GM18502 (cell line): ENCODE measurements at regions not wholly inside any gene's neighbourhood (a gene's known extent, or its start where the extent isn't known, plus 50 kb on each side); places are given as distances from the start of the nearest gene placed in this dataset.

Experiments
- ATAC-seq: cut with Tn5 transposase; IDR thresholded peaks from one replicate; pipeline ENCODE4 v1.9.1; 2021; ENCODE audit warnings: mild to moderate bottlenecking; ENCODE audit not compliant: unreplicated experiment, poor library complexity

- ATAC-seq, result no peak
These were observed 193.3 kb upstream of the CCN2 start for GRCh38 chr6:132144456-132144855.

DNA sequence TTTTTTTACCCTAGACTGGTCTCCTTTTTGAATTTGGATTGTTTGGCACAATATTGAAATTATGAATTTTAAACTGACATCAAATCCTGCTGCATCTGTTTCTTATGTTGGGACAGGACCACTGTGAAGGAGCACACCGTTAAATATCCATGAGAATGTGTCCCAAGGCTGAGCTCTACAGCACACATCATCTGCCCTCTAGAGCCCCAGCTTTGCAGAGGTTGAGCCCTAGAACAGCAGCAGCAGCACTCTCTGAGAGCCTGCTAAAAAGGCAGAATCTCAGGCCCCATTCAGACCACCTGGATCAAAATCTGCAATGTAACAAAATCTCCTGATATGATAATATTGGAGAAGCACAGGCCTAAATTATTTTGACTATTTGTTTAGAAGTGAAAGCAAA lies 192.1 kb upstream of the CCN2 start:
- no peak for ATAC-seq

- ATAC-seq, result no peak
These were observed 191.6 kb upstream of the CCN2 start for GRCh38 chr6:132142768-132143167.

- ATAC-seq, result no peak
These were observed 191.1 kb upstream of the CCN2 start for GRCh38 chr6:132142308-132142707.

DNA sequence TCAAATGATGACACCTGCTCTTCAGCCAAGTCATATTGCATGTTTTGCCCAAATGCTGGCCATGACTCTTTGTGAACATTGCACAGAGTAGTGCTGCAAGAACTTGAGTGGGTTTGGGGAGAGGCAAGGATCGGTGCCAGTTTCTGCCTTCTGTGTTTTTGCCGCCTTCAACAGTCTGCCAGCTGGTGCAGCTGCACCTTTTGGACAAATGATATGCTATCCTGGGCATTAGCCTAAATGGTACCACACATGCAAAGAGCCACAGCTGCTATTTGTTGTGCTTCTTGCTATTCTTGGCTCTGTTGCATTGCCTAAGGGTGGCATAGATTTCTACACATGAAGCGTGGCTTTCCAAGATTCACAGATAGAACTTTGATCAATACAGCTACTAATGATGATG lies 189.0 kb upstream of the CCN2 start:
- no peak for ATAC-seq

GRCh38 chr6:132139611-132140010 lies 188.4 kb upstream of the CCN2 start:
- no peak for ATAC-seq

DNA sequence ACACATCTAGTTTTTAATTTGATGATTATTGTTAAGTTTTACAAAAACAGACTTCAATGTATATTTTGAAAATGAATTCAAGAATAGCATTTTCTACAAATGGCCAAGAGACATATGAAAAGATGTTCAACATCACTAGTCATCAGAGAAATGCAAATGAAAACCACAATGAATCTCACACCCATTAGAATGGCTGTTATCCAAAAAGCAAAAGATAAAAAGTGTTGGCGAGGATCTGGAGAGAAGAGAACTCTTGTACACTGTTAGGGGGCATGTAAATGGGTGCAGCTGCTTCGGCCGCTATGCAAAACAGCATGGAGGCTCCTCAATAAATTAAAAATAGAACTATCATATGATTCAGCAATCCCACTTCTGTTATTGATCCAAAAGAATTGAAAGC lies 185.8 kb upstream of the CCN2 start:
- no peak for ATAC-seq

- no peak for ATAC-seq
These were observed 184.2 kb upstream of the CCN2 start for GRCh38 chr6:132135409-132135808.

DNA sequence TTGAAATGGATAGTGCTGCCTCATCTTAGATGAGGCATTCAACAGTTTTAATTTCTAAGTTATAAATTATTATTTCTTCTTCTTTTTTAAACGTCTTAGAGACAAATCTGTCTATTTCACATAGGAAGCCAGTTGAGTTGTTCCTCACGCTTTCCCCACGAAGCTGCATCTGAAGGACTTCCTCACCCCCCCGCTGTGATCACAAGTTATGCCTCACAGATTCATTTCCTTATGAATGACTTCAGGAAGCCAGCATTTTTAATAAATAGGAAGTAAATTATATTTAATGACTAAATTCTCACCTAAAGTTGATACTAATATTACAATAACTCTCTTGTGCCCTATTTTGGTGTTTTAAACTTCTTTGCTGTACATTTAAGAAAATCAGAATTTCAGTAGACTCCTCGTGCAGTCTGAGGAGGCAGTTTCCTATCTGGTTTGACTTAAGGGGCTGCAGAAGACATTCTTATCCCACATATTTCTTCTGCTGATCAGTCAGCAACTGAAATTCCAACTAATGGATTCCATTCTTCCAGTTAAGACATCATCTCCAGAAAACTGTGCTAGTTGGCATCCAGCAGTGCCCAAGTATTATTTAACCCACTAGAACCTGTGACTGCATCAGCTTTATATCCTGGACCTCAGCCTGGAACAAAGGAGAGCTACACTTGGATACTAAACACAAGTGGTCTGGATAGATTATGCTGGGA lies 182.7 kb upstream of the CCN2 start:
- ATAC-seq, result no peak

DNA sequence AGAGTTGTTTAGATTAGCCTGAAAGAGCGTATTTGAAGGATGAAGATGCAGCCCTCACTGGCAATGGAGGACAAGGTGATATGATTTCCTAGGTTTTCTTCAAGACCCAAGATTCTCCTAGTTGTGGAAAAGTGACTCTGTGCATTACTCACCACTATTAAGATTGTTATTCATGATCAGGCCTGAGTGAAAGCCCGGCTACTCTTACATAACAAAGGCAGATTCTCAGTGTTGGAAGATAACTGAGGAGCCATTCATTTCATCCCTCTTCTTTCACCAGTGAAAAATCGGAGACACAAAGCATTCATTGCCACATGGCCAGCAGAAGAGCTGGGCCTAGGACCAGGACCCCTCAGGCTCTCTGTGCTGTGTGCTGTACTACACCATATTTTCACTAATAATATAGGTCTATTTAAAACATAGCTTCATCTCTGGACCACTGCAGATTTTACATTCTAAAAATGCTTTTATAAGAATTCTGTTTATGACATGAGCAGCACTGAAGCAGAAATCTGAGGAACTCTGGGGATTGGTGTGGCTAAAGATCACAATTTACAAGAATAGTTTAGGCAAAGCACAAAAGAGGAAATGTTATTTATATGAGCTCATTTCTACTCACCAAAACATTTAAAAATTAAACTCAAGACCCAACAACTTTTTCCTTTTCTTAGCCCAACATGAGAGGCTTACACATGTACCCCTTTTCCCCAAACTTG lies 181.9 kb upstream of the CCN2 start:
- ATAC-seq, result no peak

GRCh38 chr6:132132422-132132821 lies 181.2 kb upstream of the CCN2 start:
- ATAC-seq, result no peak

GRCh38 chr6:132131758-132132157 lies 180.6 kb upstream of the CCN2 start:
- ATAC-seq, result no peak

DNA sequence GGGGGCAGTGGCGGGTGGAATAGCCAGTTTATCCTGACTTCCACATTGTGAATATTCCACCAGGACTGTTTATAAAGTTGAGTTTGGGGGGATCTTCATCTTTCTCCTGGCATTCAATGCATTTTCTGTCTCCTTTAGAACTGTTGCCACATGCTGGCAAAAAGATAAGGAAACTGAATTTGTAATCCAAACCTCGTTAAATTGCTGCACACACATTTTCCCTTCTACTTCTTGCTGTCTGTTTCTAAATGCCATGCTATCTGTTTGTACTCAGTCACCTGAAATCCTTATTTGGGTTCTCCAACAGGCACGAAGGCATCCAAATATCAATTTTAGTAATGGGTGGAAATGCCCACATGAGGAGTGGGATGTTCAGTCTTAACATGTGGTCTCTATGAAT lies 180.2 kb upstream of the CCN2 start:
- ATAC-seq, result no peak

DNA sequence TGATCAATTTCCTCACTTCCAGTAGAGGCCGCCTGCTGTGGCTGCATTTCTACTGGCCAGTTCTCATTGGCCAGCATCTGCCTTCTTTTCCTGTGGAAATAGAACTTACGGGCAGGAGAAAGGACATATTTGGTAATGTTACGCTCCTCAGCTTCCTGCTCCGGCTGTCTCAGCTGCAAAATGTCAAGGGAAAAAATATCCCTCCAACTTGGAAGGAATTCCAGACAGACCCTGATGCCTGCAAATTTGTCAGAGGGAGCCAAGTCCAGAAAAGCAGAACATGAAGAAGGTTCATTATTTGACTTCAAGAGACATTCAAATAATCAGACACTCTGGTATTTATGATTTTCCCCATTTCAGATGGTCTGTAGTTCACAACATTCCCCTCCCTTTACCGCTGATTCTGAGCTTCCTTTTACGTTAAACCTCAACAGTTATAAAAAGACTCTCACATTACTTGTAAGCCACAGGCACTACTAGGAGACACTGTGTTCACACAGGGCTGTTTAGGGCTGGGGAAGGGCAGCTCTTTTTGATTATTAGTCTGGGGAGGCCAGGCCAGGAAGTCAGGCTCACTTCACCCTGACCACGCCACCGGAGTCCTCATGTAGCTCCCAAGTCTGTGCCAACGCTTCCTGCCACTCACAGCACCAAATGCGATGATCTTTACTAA lies 179.6 kb upstream of the CCN2 start:
- ATAC-seq, result no peak

GRCh38 chr6:132128424-132128823 lies 177.3 kb upstream of the CCN2 start:
- no peak for ATAC-seq

DNA sequence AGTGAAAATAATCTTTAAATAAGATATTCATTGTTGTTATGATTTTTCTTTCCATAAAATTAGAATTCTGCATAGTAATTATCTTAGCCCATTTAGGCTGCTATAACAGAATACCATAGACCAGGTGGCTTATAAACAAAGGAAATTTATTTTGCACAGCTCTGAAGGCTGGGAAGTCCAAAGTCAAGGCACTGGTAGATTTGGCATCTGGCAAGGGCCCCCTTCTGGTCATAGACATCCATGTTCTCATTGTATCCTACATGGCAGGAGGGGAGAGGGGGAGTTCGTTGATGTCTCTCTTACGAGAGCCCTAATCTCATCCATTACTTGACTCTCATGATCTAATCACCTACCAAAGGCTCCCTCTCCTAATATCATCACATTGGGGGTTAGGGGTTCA lies 175.0 kb upstream of the CCN2 start:
- no peak for ATAC-seq

DNA sequence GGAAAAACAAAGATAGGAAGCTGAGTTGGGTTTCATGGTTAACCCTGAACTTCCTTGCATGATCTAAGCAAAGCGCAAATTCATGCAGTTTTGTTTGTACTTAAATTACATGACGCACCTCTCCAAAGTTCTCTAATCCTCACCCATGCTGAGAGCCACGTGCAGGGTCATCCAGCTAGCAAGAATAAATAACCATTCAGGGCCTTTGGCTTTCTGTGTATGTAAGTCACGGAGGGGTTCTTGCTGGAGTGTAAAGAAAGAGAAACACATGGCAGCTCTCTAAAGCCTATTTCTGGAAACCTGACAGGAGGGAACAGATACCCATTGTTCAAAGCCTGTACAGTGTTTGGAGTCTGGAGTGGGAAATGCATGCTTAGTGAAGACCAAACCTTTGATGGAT lies 171.7 kb upstream of the CCN2 start:
- no peak for ATAC-seq

DNA sequence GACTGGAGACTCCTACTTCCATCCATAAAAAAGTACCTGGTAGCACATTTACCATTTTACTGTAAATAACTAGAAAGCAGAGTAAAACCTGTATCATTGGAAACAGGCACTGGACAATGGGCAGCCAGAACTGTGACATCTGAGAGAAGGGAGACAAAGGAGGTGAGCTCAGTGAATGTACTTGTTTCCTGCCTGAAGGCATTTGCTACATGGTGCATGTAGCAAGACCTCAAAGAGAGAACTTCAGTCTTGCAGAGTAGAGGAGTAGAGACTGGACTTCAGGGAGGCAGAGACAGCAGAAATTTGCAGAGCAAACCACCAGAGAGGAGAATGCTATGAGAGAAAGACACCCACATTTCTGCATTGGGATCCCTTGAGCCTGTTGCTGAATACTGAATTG lies 171.0 kb upstream of the CCN2 start:
- no peak for ATAC-seq

- no peak for ATAC-seq
These were observed 167.0 kb upstream of the CCN2 start for GRCh38 chr6:132118144-132118543.

GRCh38 chr6:132115714-132116366 lies 164.7 kb upstream of the CCN2 start:
- no peak for ATAC-seq

DNA sequence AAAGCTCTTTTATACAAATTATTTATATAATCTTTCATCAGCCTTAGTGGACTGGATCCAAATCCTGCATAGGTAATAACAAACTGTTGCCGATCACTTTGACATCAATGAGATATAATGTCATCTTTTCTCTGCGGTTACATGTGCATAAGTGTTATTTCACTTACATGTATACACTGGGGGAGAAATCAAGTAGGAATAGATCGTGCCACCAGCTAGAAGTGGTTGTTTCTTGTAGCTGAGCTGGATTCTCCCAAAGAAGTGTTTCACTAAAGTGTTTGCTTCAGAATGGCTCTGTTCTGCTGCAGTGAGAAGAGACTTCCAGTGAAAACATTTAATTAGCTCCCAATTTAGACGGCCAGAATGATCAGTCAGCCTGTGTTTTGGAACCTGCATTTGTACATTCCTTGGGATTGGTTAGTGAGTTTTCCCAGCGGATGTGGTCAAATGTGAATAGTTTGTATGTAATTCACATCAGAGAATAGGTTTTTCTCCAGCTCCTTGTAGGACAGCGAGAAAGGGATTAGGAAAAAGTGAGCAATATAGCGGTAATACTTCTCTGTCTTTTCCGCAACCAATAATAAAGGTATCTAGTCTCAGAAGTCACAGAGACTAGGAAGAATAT lies 163.1 kb upstream of the CCN2 start:
- no peak for ATAC-seq
